ENCODE measurements at regions not wholly inside any gene's neighbourhood (a gene's known extent, or its start where the extent isn't known, plus 50 kb on each side); places are given as distances from the start of the nearest gene placed in this dataset.

- no peak for TF ChIP-seq CTCF (IDR thresholded peaks at IDR 0.05)
- TF ChIP-seq FOSL2 (IDR thresholded peaks at IDR 0.05; ENCODE audit: borderline replicate concordance, low read depth) = no peak
- TF ChIP-seq YY1 (IDR thresholded peaks at IDR 0.05; ENCODE audit: low read depth) = no peak
- TF ChIP-seq GATA2 (CRISPR knock-in tag; IDR thresholded peaks at IDR 0.05) = no peak
- TF ChIP-seq RFX5 (IDR thresholded peaks at IDR 0.05; ENCODE audit: low read length) = no peak
- no peak for TF ChIP-seq POLR2AphosphoS5 (IDR thresholded peaks at IDR 0.05; ENCODE audit: low read depth, low read length)
- TF ChIP-seq JUND (IDR thresholded peaks at IDR 0.05) = no peak
- TF ChIP-seq IRF3 (IDR thresholded peaks at IDR 0.05; ENCODE audit: low read depth, low read length) = no peak
- no peak for TF ChIP-seq USF2 (IDR thresholded peaks at IDR 0.05; ENCODE audit: borderline replicate concordance, low read depth, low read length)
Measured at GRCh38 chr12:58250077-58250476, 308.7 kb downstream of the ATP23 start.
